HepG2 (cell line): ENCODE measurements at regions not wholly inside any gene's neighbourhood (a gene's known extent, or its start where the extent isn't known, plus 50 kb on each side); places are given as distances from the start of the nearest gene placed in this dataset.

Source experiments
- ATAC-seq: fragments of 200-7000 bp; cut with Tn5 transposase; 3 replicates; pipeline ENCODE4 v1.9.1; 2020; ENCODE audit warnings: mild to moderate bottlenecking, moderate library complexity
- BruUV-seq: library from RNA; stranded (reverse); fragments of 400-500 nt; replicated peaks from 2 replicates; lab custom pipeline; 2021; lab: Mats Ljungman, UMichigan
- CTCF ChIA-PET: fragments of 300-600 bp; formaldehyde crosslinking; extraction: SDS; loops from one replicate; lab custom pipeline; 2021; ENCODE audit warnings: low total read pairs, inconsistent platforms, low intra/inter-chr PET ratio; lab: Yijun Ruan, JAX
- POLR2A ChIA-PET: fragments of 350-600 bp; sonication (Branson Sonifier 250); formaldehyde crosslinking; loops from one replicate; lab custom pipeline; 2020; ENCODE audit warnings: antibody characterized with exemption, inconsistent platforms; lab: Yijun Ruan, JAX
- DNase-seq: peaks from one replicate; pipeline ENCODE4 v3.0.0-alpha.2; 2015; ENCODE audit warnings: low spot score
- FAIRE-seq: peaks from 3 replicates; lab custom pipeline; 2011; peaks lifted over from hg19 to GRCh38; lab: Jason Lieb, UNC
- H2AFZ ChIP-seq: one replicate; pipeline ENCODE4 v1.6.1; 2011; ENCODE audit warnings: low read length, inconsistent platforms
- H3K27ac ChIP-seq: fragments of 300-600 bp; 3 replicates; pipeline ENCODE4 v1.8.0; 2011; ENCODE audit warnings: mixed run types, mild to moderate bottlenecking, mixed read lengths, low read length, inconsistent platforms; ENCODE audit not compliant: insufficient read depth; ENCODE audit errors: extremely low read length
- H3K27me3 ChIP-seq, 2 experiments: fragments of 200-600 bp in 1 of 2; 2 replicates in 1 of 2; 3 replicates in 1 of 2; pipeline versions ENCODE4 v1.6.0 to v1.8.0; 2011; ENCODE audit warnings: low read length in 2 of 2, mild to moderate bottlenecking in 2 of 2, moderate library complexity in 2 of 2, inconsistent platforms in 1 of 2; ENCODE audit not compliant: insufficient read depth in 2 of 2, control insufficient read depth in 1 of 2
- H3K36me3 ChIP-seq, 2 experiments: fragments of 200-600 bp in 1 of 2; replicated peaks in 1 of 2; 2 replicates in 1 of 2; 3 replicates in 1 of 2; pipeline versions ENCODE4 v1.5.1 to v1.8.0; 2011; ENCODE audit warnings: low read length in 2 of 2, inconsistent platforms in 1 of 2; ENCODE audit not compliant: insufficient read depth in 2 of 2, control insufficient read depth in 1 of 2
- H3K4me1 ChIP-seq: 2 replicates; pipeline ENCODE4 v1.5.1; 2012; ENCODE audit warnings: low read length, inconsistent platforms; ENCODE audit not compliant: insufficient read depth
- H3K4me2 ChIP-seq: 2 replicates; pipeline ENCODE4 v1.6.0; 2011; ENCODE audit warnings: low read depth, low read length, inconsistent platforms
- H3K4me3 ChIP-seq, 3 experiments: fragments of 200-600 bp in 1 of 3; sonication (generic), shearing (Covaris generic) in 1 of 3; replicated peaks in 1 of 3; 2 replicates each; pipeline ENCODE4 v1.5.1; 2011 to 2016; ENCODE audit warnings: low read length in 3 of 3, inconsistent platforms in 2 of 3, low read depth in 2 of 3, mild to moderate bottlenecking in 2 of 3, control low read depth in 1 of 3, mixed read lengths in 1 of 3; ENCODE audit not compliant: insufficient read depth in 1 of 3
- H3K79me2 ChIP-seq: one replicate; pipeline ENCODE4 v1.6.1; 2011; ENCODE audit warnings: low read length, inconsistent platforms; ENCODE audit not compliant: insufficient read depth
- H3K9ac ChIP-seq: 2 replicates; pipeline ENCODE4 v1.6.0; 2011; ENCODE audit warnings: mild to moderate bottlenecking, low read depth, low read length, inconsistent platforms; ENCODE audit not compliant: insufficient read depth
- H3K9me3 ChIP-seq: 2 replicates; pipeline ENCODE4 v1.5.1; 2012; ENCODE audit warnings: mild to moderate bottlenecking, low read length
- H4K20me1 ChIP-seq: 2 replicates; pipeline ENCODE4 v1.6.0; 2011; ENCODE audit warnings: inconsistent platforms, mild to moderate bottlenecking, low read length, moderate library complexity; ENCODE audit not compliant: insufficient read depth
- AKAP8 ChIP-seq: sonication (generic); formaldehyde crosslinking; IDR thresholded peaks from 2 replicates; pipeline ENCODE4 v1.5.1; 2020; ENCODE audit warnings: mild to moderate bottlenecking, missing genetic modification reagents
- BCL6 ChIP-seq: IDR thresholded peaks from 2 replicates; pipeline ENCODE4 v1.6.1; 2016; ENCODE audit warnings: missing genetic modification reagents, missing compliant biosample characterization
- ERF ChIP-seq: IDR thresholded peaks from 2 replicates; pipeline ENCODE4 v1.6.1; 2018; ENCODE audit warnings: missing biosample characterization, missing genetic modification reagents
- MYNN ChIP-seq: sonication (generic); formaldehyde crosslinking; IDR thresholded peaks from 2 replicates; pipeline ENCODE4 v1.4.0; 2020; ENCODE audit warnings: mild to moderate bottlenecking, low read depth, missing genetic modification reagents
- NFYB ChIP-seq: sonication (generic); formaldehyde crosslinking; IDR thresholded peaks from 2 replicates; pipeline ENCODE4 v1.4.0; 2020; ENCODE audit warnings: missing genetic modification reagents
- POLR2AphosphoS2 ChIP-seq: IDR thresholded peaks from 2 replicates; pipeline ENCODE4 v1.6.1; 2011; ENCODE audit warnings: low read depth, low read length, improper control_type of control experiment
- PRDM4 ChIP-seq: sonication (generic); formaldehyde crosslinking; IDR thresholded peaks from 2 replicates; pipeline ENCODE4 v1.9.0; 2021; ENCODE audit warnings: missing genetic modification reagents, borderline replicate concordance
- PRPF4 ChIP-seq: fragments of 200-400 bp; formaldehyde crosslinking; IDR thresholded peaks from 2 replicates; pipeline ENCODE4 v1.6.1; 2016; ENCODE audit warnings: low read length, low read depth; ENCODE audit not compliant: poor library complexity, severe bottlenecking
- RFX1 ChIP-seq: fragments of 450-650 bp; IDR thresholded peaks from 2 replicates; pipeline ENCODE4 v1.6.1; 2017
- SMC3 ChIP-seq: IDR thresholded peaks from 2 replicates; pipeline ENCODE4 v1.6.1; 2011; ENCODE audit warnings: low read length, improper control_type of control experiment
- SRF ChIP-seq: IDR thresholded peaks from 2 replicates; pipeline ENCODE4 v1.6.1; 2011; ENCODE audit warnings: mild to moderate bottlenecking, low read depth, low read length, moderate library complexity
- STAG1 ChIP-seq: sonication (generic); formaldehyde crosslinking; IDR thresholded peaks from 2 replicates; pipeline ENCODE4 v1.4.0; 2020; ENCODE audit warnings: missing genetic modification reagents
- TP53 ChIP-seq: sonication (generic); formaldehyde crosslinking; conservative IDR thresholded peaks from 2 replicates; pipeline ENCODE4 v1.4.0; 2020; ENCODE audit warnings: missing genetic modification reagents
- ZNF557 ChIP-seq: sonication (generic); formaldehyde crosslinking; IDR thresholded peaks from 2 replicates; pipeline ENCODE4 v1.4.0; 2020; ENCODE audit warnings: missing genetic modification reagents
- ZNF589 ChIP-seq: sonication (generic); formaldehyde crosslinking; conservative IDR thresholded peaks from 2 replicates; pipeline ENCODE4 v1.8.0; 2022; ENCODE audit warnings: mild to moderate bottlenecking, moderate library complexity, missing genetic modification reagents
- WGBS: methylation state at CpG from one replicate; pipeline ENCODE4 v1.1.6; 2017; ENCODE audit warnings: low lambda C conversion rate; 5-methylcytosine and 5-hydroxymethylcytosine counted together
- in situ Hi-C: cut with HindIII; loops from 2 replicates; pipeline ENCODE4 v1.10.0; 2017; ENCODE audit warnings: low pct_unique_long_range_greater_than_20kb; ENCODE audit not compliant: extremely low pct_ligation_motif_present
- intact Hi-C: fragments of 100-400 bp; cut with micrococcal nuclease; formaldehyde crosslinking; loops from one replicate; pipeline ENCODE4 v1.10.0; 2022; ENCODE audit not compliant: unreplicated experiment
- TF ChIP-seq, protein P1 (sequence below): sonication (generic); formaldehyde crosslinking; IDR thresholded peaks from 2 replicates; pipeline ENCODE4 v1.5.0; 2020; ENCODE audit warnings: mild to moderate bottlenecking, missing genetic modification reagents, moderate library complexity

DNA sequence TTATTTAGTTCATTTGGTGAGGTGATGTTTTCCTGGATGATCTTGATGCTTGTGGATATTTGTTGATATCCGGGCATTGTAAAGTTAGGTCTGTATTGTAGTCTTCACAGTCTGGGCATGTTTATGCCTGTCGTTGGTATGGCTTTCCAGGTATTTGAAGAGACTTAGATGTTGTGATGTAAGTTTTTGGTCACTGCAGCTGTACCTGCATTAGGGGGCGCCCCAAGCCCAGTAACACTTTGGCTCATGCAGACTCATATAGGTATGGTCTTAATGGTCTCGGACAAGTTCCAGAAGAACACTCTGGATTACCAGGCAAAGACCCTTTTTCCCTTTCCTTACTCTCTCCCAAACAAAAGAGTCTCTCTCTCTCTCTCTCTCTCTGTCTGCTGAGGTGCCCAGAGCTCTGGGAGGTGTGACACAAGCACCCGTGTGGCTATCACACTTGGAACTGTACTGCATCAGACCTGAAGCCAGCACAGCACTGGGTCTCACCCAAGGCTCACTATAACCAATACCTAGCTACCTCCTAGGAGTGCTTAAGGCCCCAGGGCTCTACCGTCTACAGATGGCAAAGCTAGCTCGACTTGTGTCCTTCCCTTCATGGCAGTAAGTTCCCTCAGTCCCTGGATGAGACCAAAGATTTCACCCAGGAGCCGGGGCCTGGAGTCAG, 425.8 kb upstream of the ATXN7L3B start:
- Histone ChIP-seq H3K4me1 (no peaks in the 10 kb centered on the region), H3K4me2 (no peak overlapping the region), H3K27ac (no peak overlapping the region), H4K20me1 (no peaks in the 10 kb centered on the region), H3K27me3 (no peaks in the 10 kb centered on the region), H3K4me3 (no peak overlapping the region), H3K9ac (no peak overlapping the region), H3K9me3 (no peaks in the 10 kb centered on the region), H2AFZ (no peak overlapping the region), H3K36me3 (no peaks in the 10 kb centered on the region), H3K79me2 (no peaks in the 10 kb centered on the region)
- WGBS = 9% methylated on average over 6 of the region's 8 CpGs
- no TSS peak for BruUV-seq
- intact Hi-C loops = loop anchor here (1.0 to 5.0 kb wide), 2 partner anchors 205 to 255 kb away; no protein-coding TSS in a partner anchor
- no peak for FAIRE-seq
- peak; percentile 76 for ATAC-seq
- ChIA-PET CTCF (interaction anchor here (0.9 to 1.0 kb wide), 2 partner anchors 300 to 304 kb away, joined by 4 read pairs; no protein-coding TSS in a partner anchor), POLR2A (no interaction called here)
- in situ Hi-C loops = no loop called here
- DNase-seq = peak; percentile 13
- TF ChIP-seq, protein P1, sequence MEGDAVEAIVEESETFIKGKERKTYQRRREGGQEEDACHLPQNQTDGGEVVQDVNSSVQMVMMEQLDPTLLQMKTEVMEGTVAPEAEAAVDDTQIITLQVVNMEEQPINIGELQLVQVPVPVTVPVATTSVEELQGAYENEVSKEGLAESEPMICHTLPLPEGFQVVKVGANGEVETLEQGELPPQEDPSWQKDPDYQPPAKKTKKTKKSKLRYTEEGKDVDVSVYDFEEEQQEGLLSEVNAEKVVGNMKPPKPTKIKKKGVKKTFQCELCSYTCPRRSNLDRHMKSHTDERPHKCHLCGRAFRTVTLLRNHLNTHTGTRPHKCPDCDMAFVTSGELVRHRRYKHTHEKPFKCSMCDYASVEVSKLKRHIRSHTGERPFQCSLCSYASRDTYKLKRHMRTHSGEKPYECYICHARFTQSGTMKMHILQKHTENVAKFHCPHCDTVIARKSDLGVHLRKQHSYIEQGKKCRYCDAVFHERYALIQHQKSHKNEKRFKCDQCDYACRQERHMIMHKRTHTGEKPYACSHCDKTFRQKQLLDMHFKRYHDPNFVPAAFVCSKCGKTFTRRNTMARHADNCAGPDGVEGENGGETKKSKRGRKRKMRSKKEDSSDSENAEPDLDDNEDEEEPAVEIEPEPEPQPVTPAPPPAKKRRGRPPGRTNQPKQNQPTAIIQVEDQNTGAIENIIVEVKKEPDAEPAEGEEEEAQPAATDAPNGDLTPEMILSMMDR (CRISPR knock-in tag) = peak; percentile 63
- peak; percentile 65 for TF ChIP-seq STAG1 (CRISPR knock-in tag)
- peak; percentile 56 for TF ChIP-seq SMC3
- TF ChIP-seq MYNN = no peak
- no peak for TF ChIP-seq ERF (CRISPR knock-in tag)

GRCh38 chr12:74119811-74120362, 417.7 kb upstream of the ATXN7L3B start:
- Histone ChIP-seq H3K9ac (no peak overlapping the region), H3K4me3 (no peak overlapping the region), H3K9me3 (no peaks in the 10 kb centered on the region), H3K36me3 (no peaks in the 10 kb centered on the region), H3K4me1 (no peaks in the 10 kb centered on the region), H2AFZ (no peak overlapping the region), H3K4me2 (no peak overlapping the region), H4K20me1 (no peaks in the 10 kb centered on the region), H3K79me2 (no peaks in the 10 kb centered on the region), H3K27ac (no peak overlapping the region), H3K27me3 (no peaks in the 10 kb centered on the region)
- ATAC-seq = no peak
- in situ Hi-C loops = no loop called here
- no TSS peak for BruUV-seq
- ChIA-PET POLR2A (no interaction called here), CTCF (no interaction called here)
- FAIRE-seq = no peak
- intact Hi-C loops = no loop called here
- no peak for DNase-seq
- no peak for TF ChIP-seq SRF
- TF ChIP-seq NFYB (CRISPR knock-in tag) = no peak
- TF ChIP-seq ZNF589 (CRISPR knock-in tag) = no peak
- TF ChIP-seq PRPF4 = no peak
- no peak for TF ChIP-seq PRDM4
- no peak for TF ChIP-seq POLR2AphosphoS2
- no peak for TF ChIP-seq AKAP8
- no peak for TF ChIP-seq BCL6 (CRISPR knock-in tag)
- no peak for TF ChIP-seq RFX1
- no peak for TF ChIP-seq ZNF557 (CRISPR knock-in tag)
- TF ChIP-seq TP53 (CRISPR knock-in tag) = no peak
